HG02852 (cell line): ENCODE measurements at regions not wholly inside any gene's neighbourhood (a gene's known extent, or its start where the extent isn't known, plus 50 kb on each side); places are given as distances from the start of the nearest gene placed in this dataset.

Experiments
- ATAC-seq: cut with Tn5 transposase; IDR thresholded peaks from one replicate; pipeline ENCODE4 v1.9.1; 2021; ENCODE audit warnings: mild to moderate bottlenecking, moderate library complexity; ENCODE audit not compliant: unreplicated experiment

DNA sequence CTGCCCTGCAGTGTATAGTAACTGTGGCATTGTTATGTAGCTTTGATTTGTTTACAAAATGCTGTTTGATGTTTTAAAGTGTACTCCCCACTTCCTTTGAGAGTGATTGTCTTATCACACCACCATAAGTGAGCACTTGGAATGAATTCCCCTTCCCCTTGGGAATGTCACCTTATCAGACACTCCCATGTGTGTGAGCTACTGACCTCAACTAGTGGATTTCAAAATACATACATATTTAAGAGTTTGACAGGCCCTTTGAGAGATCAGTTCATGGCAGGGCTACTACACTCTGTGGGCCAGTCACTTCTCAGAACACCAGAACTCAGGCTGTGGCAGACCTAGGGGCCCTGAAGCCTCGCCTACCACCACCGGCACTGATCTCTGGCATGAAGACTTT, 547.6 kb downstream of the NR2F2 start:
- ATAC-seq: no peak

DNA sequence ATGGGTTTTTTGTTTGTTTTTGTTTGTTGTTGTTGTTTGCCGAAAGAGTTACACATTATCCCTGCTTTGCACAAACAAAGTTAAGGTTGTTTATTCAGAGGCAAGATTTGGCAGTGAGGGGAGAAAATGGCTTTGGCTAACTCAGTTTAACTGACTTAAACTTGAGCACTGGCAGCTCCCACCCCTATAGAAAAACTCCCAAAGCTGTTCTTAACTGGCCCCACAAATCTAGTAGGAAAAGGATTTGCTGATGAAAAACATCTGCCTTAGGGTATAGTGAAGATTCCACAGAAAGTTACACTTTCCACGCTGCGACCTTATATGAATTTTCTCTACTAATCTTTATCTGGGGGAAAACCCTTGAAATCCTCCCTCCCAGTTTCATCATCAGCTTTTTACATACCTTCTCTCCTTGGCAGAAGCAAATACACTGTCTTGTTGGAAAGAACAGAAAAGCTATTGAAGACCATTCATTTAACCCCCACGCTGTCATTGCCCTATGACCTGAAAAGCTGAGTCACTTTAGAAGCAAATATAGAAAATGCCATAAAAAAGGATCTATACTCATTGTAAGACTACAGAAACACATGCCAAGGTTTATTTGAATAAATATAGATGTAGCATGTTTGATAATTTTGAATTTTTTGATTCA, 551.7 kb downstream of the NR2F2 start:
- no peak for ATAC-seq

DNA sequence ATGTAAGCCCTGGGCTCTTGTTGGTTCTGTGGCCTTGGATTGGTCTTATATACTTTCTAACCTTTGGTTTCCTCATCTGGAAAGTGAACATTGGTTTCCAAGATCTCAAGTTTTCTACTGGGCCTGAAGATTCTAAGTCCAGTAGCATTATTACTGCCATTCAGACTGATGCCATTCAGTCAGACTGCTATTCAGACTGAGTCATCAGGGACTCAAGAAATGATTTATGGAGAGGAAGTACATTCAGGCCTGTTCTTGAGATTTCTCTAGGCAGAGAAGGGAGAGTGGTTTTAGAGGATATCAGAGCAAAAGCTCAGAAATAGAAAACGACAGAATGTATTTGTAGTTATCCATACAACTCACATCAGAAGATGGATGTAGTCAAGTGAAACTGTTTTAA, 557.2 kb downstream of the NR2F2 start:
- no peak for ATAC-seq

DNA sequence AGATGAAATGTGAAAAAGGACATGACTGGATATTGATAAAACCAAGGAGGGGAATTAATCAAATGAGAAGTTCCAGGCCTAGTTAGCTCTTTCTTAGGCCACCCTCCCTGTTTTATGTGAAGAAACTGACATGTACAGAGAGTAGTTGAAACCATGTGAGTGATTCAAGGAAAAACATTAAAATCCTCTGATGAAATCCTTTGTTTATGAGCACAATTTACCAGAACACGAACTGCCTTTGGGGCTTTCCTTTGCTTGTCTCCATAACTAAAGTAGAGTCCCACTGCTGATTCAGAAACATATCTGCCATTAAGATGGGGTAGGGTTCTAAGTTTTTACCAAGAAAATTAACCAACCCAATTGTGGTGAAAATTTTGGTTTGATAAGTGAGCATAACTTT, 558.3 kb downstream of the NR2F2 start:
- ATAC-seq: no peak

DNA sequence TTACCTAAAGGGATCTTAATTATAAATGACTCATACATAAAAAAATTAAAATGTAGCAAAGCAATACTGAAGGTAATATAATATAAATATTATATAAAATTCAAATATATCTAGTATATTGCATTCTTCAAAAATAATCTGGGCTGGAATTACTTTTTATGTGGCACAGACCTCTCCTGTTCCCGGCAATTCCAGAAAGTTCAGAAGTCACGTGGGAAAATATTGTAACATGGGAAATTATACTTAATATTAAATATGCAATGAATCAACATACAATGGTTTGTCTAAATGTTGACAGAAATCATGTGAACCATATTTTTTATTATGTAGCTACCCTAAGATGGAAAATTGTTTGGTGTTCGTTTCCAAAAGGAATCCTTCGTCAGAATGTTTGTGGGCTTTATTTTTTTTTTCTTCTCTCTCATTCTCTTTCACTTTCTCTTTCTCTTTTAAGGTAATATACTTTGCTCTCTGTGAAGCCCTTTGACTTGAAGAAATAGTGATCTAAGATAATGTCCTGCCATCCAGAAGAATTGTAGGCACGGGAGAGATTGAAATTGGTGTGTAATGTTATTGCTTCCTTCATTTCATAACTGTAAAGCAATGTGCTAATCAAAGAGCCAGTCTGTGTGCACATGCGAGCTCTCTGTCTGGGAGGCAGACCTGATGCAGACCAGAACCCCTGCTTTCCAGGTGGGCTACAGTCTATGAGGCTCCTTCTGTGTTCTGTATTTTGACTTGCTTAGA, 559.4 kb downstream of the NR2F2 start:
- ATAC-seq: no peak

DNA sequence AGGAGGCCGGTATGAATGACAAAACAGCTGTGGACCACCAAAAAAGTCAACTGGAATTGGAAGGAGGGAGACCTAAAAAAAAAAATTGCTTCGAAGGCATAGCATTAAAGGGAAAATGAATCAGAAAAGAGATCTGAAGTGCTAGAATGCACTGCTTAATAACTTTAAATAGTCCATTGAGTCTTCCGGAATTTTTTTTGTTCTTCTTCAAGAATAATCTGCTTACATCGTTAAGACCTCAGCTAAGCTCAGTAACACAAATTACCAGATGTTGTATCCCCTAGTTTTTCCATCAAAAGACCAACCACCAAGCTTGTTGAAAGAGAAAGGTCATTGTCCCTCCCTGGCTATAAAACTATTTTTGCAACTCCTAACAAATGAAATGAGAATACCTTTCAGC, 560.5 kb downstream of the NR2F2 start:
- no peak for ATAC-seq

DNA sequence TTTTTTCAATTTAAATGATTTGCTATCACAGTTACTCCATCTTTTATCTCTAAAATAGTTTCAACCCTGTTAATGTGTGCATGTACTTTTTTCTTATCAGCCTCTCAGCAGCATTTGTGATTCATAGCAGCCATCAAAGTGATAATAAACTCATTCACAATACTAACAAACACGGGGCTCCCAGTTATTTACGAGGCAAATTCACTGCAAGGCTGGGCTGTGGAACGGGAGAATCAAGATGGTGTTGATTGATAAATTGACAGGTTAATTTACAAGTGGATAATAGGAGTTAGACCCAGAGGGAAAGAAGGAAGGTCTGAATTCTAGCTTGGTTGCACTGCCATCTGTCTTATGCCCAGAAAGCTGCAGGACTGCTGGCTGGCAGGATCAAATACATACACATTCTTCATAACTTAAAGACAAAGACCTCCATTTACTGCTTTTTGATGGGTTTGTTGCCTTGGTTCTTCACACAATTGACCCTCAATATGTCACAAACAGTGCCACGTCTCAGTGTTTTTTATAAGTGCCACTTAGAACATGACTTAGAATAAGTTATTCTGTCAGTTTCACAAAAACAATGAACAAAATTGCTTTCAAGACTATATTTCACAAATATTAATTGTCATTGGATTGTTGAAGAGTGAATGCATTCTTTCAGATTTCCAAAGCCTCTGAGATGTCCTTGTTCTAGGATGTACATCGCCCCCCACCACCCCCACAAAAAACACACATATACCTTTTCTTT, 562.8 kb downstream of the NR2F2 start:
- ATAC-seq: no peak

DNA sequence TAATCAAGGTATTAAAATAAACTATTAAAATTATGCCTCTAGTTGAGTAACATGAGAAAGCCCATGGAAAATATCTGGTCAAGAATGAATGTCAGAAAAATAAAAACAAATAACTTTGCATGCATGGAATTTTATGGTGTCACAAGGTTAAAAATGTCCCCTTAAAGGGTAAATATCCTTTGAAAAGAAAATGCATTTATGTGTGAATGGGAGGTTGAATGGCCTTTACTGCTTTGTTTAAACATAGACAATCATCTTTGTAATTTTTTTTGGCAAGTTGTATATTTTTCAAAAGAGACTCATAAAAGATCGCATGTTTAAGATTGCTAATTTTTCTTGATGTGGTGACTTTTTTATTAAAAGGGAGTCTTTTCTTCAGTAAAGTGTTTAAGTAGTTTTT, 564.2 kb downstream of the NR2F2 start:
- no peak for ATAC-seq

DNA sequence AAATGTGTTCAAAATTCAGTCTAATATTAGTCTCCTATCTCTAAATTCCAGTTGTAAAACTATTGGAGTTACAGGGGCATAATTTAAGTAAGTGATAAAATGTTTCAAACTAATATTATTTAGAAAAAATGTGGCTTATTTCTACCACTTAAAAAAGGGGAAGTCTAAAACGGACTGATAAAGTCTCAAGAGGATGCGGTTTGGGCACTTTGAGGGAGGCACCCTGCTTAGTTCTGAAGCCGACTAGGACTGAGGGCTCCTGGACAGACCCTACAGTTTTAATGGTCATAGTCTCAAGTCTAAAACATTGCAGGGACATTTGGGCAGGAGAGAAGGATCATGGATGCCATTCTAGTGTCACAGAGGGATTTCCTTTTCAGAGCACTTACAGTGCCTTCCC, 566.3 kb downstream of the NR2F2 start:
- no peak for ATAC-seq

DNA sequence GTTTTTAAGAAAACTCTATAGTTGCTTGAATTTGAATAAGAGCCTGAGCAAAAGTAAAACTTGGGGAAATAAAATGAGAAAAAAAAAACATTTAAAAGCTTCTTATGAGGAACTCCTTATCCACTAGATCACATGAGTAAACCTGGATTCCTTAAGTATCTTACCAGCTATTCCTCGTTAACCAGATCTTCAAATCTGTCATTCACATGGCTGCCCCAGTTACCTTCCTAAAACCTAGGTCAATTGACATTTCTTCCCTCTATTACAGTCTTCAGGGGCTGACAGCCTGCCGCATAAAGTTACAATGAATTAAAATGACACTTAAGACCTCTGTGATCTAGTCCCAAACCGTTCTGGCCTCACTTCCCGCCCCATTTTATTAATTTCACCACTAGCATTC, 583.6 kb downstream of the NR2F2 start:
- no peak for ATAC-seq

DNA sequence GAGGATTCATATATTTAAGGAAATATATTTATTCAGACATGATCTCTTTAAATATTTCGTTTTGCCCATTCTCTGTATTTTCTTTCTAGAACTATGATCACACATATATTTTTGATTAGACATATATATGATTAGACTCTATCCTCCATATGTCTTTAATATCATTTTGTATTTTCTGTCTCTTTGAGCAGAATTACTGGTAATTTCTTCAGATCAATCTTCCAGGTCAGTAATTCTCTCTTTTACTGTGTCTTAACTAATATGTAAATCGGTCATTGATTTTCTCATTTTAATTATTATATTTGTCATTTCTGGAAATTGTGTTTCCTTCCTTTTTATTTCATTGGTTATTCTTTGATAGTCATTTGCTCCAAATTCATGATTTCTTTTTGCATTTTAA, 586.2 kb downstream of the NR2F2 start:
- no peak for ATAC-seq

DNA sequence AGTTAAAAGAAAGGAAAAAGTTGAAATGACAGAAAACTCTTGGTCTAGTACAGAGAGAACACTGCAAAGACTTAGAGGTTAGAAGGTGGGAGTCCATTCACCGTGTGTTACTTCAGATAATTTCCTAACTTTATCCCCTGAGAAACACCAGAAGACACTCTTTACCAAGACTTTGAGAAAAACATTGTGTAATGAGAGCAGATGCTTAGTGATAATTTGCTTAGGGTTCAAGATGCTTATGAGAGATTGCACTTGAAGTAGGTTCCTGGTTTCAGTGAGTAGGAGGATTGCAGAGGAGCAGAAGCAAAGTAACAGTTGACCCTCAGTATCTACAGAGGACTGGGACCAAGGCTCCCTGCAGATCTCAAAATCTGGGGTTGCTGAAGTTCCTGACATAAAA, 594.1 kb downstream of the NR2F2 start:
- ATAC-seq: no peak

DNA sequence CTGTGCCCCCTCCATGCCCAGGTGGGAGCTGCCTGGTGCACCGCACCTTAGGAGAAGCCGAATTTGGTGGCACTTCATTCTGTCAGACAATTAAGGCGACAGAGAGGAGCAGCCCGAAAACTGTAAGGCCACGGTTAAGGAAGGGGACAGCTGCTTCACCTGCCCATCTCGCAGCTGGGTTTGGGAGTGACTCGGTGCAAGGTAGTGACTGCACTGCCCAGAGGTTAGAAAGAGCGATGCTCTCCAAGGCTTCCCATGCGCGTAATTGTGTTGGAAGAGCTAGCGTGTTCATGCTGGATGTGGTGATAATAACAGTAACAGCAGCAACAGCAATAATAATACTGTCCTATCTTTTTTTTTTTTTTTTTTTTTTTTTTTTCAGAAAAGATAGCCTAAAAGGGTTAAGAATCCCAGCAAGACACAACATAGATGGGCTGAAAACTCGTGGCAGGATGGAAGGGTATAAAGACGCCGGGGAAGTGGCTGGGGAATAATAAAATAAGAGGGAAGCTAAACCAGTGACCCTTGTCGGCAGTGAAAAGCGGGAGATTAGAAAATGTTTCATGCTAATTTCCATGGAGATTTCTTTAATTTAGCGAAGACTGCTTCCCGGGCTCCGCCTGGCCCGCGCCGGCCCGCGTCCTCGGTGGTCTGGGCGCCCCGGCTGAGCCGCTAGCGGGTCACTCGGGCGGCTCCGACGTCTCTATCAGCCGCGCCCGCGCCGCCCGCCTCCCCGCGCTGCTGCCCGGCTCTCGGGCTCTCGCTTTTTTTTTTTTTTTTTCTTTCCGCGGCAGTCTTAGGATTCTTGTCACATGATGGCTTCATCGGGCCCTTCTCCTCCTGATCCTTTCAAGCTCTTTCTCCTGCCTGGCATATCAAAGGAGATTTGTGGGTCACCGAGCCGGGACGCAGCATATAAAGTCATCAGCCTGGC, 617.1 kb downstream of the NR2F2 start:
- ATAC-seq: no peak

DNA sequence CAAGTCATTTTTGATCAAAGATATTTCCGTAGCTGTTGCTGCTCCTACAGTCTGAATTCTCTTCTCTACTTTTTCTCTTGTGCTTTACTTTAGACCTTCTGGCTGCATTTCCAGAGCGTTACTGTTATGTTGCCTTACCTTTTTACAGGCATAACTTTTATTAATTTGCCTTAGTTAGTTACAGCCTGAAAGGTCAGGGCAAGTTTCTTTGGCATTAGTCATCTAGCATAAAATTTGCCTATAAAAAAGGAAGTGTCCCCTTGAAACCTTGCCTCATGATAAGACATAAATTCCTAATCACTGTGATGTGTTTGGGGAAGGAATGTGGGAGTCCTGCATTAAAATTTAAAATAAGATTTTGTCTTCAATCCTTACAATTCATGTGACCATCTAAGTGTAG, 618.5 kb downstream of the NR2F2 start:
- no peak for ATAC-seq

DNA sequence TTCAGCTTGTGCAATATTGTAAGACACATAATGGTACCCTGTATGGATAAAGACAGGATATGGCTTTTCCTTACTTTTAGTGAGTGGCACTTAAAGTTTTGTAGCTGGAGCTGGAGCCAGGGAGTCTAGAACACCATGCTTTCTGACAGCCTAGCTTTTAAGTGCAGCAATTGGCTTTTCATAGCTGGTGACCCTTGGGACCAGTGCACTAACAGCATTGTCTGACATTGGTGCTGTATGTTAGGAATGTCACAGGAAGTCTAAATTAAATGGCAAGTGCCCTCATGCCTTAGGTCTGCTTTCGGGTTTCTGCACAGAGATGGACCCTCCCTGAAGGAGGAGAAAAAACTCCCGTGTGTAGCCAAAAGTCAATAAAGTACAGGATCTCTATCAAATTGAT, 628.2 kb downstream of the NR2F2 start:
- no peak for ATAC-seq

DNA sequence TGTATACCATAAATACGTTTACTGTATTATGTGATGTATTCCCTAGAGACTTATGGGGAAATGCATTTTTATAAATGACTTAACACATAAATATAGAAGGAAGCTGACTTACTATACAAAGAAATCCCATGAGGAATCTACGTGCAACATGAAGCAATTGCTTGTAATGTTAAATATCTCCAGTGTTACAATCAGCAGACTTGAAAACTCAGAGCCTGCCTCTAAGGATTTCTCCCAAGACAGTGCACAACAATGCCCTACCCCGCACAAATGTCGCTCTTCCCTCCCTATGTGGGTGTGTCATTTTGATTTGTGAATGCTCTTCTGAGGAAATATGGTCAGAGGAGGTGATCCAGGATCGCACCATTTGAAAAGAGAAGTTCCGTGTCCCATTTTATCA, 629.0 kb downstream of the NR2F2 start:
- ATAC-seq: no peak

DNA sequence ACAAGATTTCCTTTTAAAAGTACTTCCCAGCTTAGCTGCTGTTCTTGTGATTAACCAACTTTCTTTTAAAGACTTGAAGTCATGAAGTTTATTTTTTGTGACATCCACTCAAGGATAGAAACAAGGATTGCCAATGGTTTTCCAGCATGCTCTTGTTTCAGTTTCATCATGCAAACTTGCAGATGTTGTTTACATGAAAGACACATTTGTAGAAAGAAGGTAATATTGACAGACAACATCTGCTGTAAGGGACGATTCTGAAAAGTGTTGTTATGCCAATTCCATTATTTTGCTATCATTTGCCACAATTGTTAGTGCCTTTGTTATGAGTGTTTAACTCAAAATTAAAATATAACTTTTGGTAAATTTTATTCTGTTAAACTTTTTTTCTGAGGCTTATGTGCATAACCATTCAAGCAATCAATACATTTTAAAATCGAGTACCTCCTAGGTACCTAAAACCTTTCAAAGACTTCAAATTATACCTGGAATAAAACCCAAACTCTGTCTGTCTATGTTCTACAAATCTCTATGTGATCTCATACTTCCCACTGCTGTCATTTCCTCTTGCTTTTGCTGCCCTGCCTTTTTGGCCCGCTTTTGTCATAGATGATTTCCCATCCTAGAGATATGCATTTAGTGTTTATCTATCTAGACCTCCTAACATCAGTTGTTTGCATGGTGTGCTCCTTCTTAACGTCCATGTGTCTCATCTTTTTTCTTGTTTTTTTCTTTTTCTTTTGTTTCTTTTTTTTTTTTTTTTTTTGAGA, 630.4 kb downstream of the NR2F2 start:
- ATAC-seq: no peak

DNA sequence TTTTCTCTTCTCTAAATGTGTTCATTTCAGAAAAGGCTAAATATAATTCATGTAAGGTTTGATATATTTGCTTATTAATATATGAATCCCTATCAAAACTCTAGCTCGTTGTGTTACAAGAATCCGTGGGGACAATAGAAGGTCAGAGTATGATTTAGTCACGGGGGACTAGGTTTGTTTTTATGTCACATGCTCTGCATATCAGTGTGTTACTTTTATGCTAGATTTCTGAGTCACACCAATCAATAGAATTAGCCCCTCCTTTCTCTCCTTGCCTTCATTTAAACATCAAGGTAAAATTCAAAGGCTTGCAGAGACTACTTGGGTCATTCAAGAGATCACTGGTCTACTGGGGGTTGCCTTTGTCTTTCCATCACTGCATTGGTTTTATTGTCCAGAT, 636.1 kb downstream of the NR2F2 start:
- ATAC-seq: no peak

DNA sequence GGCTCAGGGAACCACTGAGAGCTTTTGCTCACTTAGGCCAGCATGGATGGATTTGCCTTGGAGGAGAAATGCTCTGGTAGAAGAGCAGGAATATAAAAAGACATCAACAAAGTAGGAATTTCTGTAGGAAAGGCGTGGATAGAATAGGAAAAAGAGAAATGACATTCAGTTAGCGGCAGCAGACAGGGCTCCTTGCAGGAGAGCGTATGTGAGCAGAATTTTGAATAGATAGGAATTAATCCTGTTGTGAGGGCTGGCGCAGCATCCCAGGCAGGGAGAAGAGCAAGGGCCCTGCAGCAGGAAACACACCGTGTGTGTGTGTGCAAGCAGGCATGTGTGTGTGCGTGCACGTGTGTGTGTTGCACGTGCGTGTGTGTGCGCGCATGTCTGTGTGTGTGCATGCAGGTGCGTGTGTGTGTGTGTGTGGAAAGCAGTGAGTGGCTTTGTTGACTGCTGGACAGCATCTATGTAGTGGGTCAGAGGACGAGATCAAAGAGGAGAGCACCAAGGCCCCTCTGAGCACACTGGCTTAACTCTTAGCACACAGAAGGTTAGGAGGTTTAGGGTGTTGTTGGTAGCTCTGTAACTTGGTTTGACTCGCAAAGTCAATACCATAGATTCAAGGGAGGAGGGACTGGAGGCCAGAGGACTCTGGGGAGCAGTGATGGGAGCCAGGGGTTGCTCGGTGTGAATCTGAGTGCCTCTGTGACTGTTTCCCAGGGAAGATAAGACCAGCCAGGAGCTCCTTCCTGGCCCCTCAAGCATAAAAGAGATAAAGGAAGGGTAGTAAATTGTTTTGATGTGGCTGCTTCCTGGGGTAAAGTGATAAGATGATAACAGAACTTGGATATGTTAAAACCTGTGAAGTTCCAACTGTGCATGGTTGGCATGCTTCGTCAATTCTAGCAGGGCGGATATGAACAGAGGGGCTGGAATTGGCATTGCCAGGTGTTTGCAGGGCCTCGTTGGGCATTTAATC, 639.5 kb downstream of the NR2F2 start:
- no peak for ATAC-seq
